ENCODE measurements at regions not wholly inside any gene's neighbourhood (a gene's known extent, or its start where the extent isn't known, plus 50 kb on each side); places are given as distances from the start of the nearest gene placed in this dataset.

DNA sequence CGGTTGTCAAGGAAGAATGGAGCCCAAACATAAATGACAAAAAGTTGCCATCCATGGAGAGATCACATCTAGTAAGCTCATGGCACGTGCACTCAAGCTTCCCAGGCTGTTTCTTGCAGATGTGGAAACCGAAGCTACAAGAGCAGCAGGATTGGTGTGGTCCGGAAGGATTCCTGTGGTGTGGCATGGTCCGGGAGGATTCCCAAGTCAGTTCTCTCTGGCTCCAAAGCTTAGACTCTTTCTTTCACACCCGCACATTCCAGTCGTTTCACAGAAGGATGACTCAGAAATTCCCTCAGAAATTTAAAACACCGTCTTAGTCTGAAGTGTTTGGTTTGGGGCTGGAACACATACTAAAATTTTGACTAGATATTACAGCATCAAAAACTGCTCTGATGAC is 78.0 kb upstream of the DRD2 start:
- DNase-seq, result no peak

DNA sequence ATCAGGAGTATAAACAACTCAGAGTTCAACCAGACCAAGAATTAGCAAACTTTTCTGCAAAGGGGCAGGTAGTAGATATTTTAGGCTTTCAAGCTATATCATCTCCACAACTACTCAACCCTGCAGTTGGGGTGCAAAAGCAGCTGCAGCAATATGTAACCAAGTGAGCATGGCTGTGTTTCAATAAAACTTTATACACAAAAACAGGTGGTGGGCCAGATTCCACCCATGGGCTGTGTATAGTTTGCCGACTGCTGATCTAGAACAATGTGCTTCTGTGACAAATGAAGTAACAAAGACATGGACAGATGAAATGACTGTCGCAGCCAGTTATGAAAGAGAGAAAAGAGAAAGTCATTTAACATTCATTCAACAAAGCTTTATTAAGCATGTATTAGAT is 77.1 kb upstream of the DRD2 start:
- DNase-seq, result no peak

DNA sequence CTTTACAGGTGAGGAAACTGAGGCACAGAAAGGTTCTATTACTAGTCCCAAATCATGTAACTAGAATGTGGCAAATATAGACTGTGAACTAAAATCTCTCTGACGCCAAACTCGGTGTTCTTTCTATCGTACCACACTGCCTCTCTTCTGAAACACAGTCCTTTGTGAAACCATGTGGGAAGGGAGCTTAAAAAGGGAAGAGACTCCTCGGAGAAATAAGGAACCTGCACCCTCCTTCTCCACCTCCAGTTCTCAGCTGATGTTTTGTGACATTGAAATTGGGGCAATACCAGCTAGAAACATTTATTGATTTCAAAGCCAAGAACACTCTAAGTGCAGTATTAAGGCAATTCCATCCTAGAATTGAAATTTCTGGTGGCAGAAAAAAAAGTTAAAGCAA is 76.4 kb upstream of the DRD2 start:
- no peak for DNase-seq

- peak; percentile 84 for DNase-seq
Observed at GRCh38 chr11:113549611-113550578, 74.7 kb upstream of the DRD2 start.

- DNase-seq, result no peak
Observed at GRCh38 chr11:113549061-113549460, 73.9 kb upstream of the DRD2 start.

DNA sequence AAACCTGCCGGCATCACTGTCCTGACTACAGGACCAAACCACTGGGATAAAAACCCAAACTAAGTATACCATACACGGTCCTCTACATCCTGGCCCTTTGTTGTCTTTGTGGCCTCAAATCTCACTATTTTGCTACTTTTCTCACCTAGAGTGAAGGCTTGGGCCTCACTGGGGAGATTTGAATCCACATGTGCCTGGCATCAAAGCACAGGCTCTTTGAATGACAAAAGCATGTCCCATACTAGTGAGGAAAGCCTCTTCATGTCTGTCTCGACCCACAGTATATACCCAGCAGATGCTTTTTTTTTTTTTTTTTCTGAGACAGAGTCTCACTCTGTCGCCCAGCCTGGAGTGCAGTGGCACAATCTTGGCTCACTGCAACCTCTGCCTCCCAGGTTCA is 72.5 kb upstream of the DRD2 start:
- no peak for DNase-seq

GRCh38 chr11:113546757-113547507 is 71.7 kb upstream of the DRD2 start:
- DNase-seq, result no peak

GRCh38 chr11:113542420-113542819 is 67.2 kb upstream of the DRD2 start:
- DNase-seq, result no peak

DNA sequence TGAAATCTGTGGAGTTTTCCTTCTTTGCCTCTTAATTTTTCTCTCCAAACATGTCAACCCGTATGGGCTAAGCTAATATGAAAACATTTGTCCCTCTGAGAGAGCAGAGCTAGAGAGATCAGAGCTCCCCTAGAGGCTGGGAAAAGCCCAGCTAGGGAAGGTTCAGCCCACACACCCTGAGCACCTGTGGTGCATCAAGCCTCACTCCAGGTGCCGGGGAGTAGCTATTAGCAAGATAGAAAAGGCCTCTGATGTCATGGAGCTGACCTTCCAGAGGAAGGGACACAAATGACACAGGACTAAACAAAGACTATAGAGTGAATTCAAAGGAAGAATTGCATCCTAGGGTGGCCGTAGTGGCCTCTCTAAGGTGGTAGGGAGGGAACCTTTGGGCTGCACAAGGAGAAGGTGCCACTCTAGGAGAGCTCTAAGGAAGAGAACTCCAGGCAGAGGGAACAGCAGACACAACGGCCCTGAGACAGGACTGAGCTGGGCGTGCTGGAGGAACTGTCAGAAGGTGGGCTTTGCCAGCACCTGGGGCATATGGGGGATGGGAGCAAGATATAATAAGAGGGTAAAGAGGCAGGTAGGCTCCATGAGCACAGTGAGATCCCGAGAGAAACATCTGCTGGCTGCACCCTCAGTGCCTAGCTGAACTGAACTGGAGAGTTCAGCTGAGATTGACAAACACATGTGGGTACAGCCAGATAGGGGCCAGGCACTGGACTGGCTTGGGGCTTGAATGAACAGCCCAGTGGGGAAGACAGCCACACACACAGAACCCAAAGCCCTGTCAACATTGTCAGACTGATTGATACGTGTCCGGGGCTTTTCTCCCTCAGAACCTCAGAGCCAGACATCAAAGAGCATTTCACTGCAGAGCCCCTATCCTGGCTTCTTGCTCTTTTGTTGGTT is 65.5 kb upstream of the DRD2 start:
- DNase-seq, result no peak

DNA sequence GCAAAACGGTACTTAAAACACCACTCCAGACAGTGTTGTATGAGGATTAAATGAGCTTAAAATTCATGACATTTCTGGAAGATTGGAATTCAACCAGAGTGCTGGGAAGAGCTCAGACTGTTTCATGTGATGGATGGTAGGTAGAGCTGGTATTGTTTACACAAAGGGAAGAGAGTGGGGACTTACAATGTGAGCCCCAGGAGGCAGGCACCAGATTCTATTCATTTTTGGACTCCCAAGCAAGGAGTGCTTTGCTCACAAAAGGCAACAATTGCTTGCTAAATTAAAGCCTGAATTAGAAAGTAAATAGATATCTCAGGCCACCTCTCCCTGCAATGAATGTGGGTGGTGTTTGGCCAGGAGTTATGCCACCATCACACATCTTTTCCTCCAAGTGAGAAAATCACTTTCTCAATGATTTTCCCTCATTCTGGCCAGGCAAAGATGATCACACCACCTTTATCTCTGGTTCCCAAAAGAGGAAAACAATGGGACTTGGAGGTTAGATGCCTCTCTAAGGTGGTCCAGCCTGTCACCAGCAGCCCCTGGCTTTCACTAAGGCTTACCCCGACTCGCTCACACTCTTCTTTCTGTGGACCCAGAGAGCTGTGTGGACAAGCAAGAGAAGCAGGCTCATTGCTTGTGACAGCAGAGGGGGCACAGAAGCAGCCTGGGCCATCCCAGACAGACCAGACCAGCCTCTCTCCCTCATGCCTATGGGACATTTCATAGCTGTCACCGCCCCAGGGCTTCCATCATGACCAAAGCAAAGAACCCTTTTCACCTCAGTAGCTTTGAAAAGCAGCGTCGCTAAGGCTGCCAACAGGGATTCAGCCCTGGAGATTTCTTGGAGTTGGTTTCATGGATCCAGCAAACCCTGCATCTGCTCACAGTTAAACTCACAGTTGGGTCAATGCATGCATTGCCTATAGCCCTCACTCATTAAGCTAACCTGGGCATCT is 63.5 kb upstream of the DRD2 start:
- DNase-seq, result no peak

DNA sequence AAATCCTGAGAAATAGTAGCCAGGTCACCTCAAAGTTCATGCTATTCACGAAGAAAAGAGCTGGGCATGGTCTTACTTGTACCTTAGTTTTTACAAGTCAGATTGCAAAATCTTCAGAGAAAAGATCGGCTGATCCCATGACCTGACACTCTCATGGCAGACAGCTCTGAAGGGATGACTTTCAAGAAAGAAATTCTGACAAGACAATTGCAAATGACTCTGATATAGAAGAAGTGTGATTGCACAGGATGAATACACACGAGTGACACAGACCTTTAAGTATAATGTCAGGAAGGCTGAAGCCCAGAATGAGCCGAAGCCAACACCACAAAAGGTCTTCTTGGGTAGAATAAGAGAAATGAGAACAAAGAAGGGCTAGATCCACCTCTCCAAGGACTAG is 59.4 kb upstream of the DRD2 start:
- DNase-seq, result no peak

DNA sequence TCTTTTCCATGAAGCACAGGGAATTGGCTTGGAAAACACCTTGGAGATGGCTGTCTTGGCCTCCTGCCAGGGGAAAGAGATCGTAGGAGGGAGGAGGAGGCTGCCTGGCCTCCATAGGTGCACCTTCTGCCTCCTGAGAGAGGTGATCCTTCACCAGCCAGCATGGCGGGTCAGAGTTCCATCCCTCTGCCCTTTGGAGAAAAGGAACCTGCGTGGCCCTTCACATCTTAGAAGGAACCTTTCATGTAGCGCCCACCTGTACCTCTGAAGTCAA is 58.2 kb upstream of the DRD2 start:
- no peak for DNase-seq

- DNase-seq, result peak; percentile 46
Observed at GRCh38 chr11:113532697-113533424, 57.7 kb upstream of the DRD2 start.

GRCh38 chr11:113531575-113532451 is 56.6 kb upstream of the DRD2 start:
- DNase-seq, result no peak

DNA sequence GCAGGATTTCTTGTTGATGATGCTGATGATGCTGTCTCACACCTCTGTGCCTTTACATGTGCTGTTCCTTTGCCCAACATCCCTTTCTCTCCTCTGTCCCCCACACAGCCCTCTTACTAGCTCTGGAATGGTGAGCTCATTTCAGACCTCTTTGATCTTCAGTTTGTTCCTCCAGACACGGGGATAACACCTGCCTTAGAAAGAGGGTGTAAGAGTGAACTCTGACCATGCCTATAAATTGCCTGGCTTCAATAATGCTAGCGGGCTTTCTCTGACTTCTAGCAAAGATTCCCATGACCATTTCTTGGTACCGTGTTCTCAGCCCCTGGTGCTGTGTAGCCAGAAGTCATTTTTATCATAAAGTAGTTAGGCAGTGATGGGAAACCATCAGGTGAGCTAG is 55.9 kb upstream of the DRD2 start:
- DNase-seq, result no peak

DNA sequence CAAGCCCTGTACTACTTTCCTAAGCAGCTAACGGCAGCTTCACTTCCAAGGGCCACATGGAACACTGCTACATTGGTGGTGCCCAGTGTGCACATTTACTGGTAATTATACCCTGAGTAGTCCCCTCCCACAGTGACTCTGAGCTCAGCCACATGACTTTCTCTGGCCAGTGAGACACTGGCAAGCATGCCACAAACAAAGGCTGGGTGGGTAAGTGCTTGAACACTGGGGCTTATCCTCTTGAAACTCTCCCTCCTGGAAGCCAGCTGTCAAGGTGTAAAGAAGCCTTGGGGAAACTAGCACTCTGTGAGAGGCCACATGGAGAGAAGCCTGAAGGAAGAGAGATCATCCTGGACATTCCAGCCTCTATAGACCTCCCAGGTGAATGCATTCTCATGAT is 54.4 kb upstream of the DRD2 start:
- DNase-seq, result no peak

- no peak for DNase-seq
Observed at GRCh38 chr11:113528982-113529381, 53.8 kb upstream of the DRD2 start.

DNA sequence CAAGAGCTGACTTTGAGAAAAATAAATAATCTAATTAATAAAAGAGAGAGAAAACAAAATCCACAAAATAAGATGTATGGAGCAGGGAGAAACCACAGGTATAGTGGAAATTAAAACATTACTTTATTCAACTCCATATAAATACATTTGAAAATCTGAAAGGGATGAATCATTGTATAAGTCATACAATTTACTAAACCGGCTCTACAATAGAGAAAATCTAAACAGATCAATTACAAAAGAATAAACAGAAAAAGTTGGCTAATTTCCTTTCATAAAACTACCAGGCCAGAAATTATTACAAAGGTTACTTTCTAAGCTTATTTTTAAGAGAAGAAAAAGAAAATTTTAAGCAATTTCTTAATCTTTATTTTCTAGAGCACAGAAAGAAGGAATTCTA is 51.3 kb upstream of the DRD2 start:
- DNase-seq, result no peak

All from NCI-H1436 (cell line).